PC-3 (cell line): ENCODE measurements at regions not wholly inside any gene's neighbourhood (a gene's known extent, or its start where the extent isn't known, plus 50 kb on each side); places are given as distances from the start of the nearest gene placed in this dataset.

ENCODE experiments used
- ATAC-seq: fragments of 200-7000 bp; cut with Tn5 transposase; 2 replicates; pipeline ENCODE4 v1.9.1; 2020; ENCODE audit warnings: mild to moderate bottlenecking, moderate library complexity
- BruUV-seq: library from RNA; stranded (reverse); fragments of 400-500 nt; replicated peaks from 2 replicates; lab custom pipeline; 2021; lab: Mats Ljungman, UMichigan
- CTCF ChIA-PET: fragments of 300-600 bp; sonication (Branson Sonifier 250); formaldehyde crosslinking; loops from one replicate; lab custom pipeline; 2022; ENCODE audit warnings: antibody characterized with exemption; lab: Charles Lee
- POLR2A ChIA-PET: fragments of 300-600 bp; sonication (Branson Sonifier 250); formaldehyde crosslinking; loops from one replicate; lab custom pipeline; 2022; ENCODE audit warnings: antibody characterized with exemption; ENCODE audit not compliant: unreplicated experiment; lab: Charles Lee
- DNase-seq: peaks from one replicate; pipeline ENCODE4 v3.0.0-alpha.2; 2015
- H2AFZ ChIP-seq: fragments of 300-600 bp; sonication (generic); 2 replicates; pipeline ENCODE4 v1.6.0; 2016; ENCODE audit warnings: antibody characterized with exemption, low read length
- H3F3A ChIP-seq: fragments of 300-600 bp; sonication (generic); one replicate; pipeline ENCODE4 v1.6.0; 2017; ENCODE audit warnings: antibody characterized with exemption, low read length, control low read depth, mild to moderate bottlenecking; ENCODE audit not compliant: unreplicated experiment
- H3K27ac ChIP-seq: fragments of 300-600 bp; sonication (generic); 2 replicates; pipeline ENCODE4 v1.5.1; 2016; ENCODE audit warnings: mild to moderate bottlenecking, low read length
- H3K27me3 ChIP-seq: fragments of 300-600 bp; sonication (generic); 2 replicates; pipeline ENCODE4 v1.6.1; 2016; ENCODE audit warnings: low read length, mixed read lengths
- H3K36me3 ChIP-seq: fragments of 300-600 bp; sonication (generic); 2 replicates; pipeline ENCODE4 v1.6.1; 2016; ENCODE audit warnings: low read depth, mixed run types, low read length, mixed read lengths
- H3K4me1 ChIP-seq: fragments of 300-600 bp; sonication (generic); 2 replicates; pipeline ENCODE4 v1.5.1; 2016; ENCODE audit warnings: low read length; ENCODE audit not compliant: insufficient read depth
- H3K4me2 ChIP-seq: fragments of 300-600 bp; sonication (generic); 2 replicates; pipeline ENCODE4 v1.6.0; 2016; ENCODE audit warnings: low read length
- H3K4me3 ChIP-seq: fragments of 300-600 bp; sonication (generic); 2 replicates; pipeline ENCODE4 v1.5.1; 2016; ENCODE audit warnings: mild to moderate bottlenecking, low read length, mixed read lengths
- H3K79me2 ChIP-seq: fragments of 300-600 bp; sonication (generic); 2 replicates; pipeline ENCODE4 v1.6.1; 2017; ENCODE audit warnings: low read length, mixed read lengths
- H3K9ac ChIP-seq: fragments of 300-600 bp; sonication (generic); 2 replicates; pipeline ENCODE4 v1.6.0; 2016; ENCODE audit warnings: mild to moderate bottlenecking, low read length
- H3K9me2 ChIP-seq: fragments of 300-600 bp; sonication (generic); replicated peaks from 2 replicates; pipeline ENCODE4 v1.6.1; 2016; ENCODE audit warnings: mixed run types, low read length, mixed read lengths
- H3K9me3 ChIP-seq: fragments of 300-600 bp; sonication (generic); 2 replicates; pipeline ENCODE4 v1.6.1; 2016; ENCODE audit warnings: low read length, mixed read lengths
- H4K20me1 ChIP-seq: fragments of 300-600 bp; sonication (generic); 2 replicates; pipeline ENCODE4 v1.6.1; 2016; ENCODE audit warnings: low read length, mixed read lengths
- CTCF ChIP-seq: fragments of 300-600 bp; sonication (generic); conservative IDR thresholded peaks from 2 replicates; pipeline ENCODE4 v1.5.1; 2017; ENCODE audit warnings: antibody characterized with exemption, low read depth, mild to moderate bottlenecking, low read length
- EZH2 ChIP-seq: fragments of 300-600 bp; sonication (generic); IDR thresholded peaks from one replicate; pipeline ENCODE4 v1.6.1; 2017; ENCODE audit warnings: antibody characterized with exemption, mild to moderate bottlenecking, low read length; ENCODE audit not compliant: unreplicated experiment
- EZH2phosphoT487 ChIP-seq: fragments of 300-600 bp; sonication (generic); IDR thresholded peaks from 2 replicates; pipeline ENCODE4 v1.6.1; 2018; ENCODE audit warnings: mild to moderate bottlenecking, antibody characterized with exemption, low read length, borderline replicate concordance
- intact Hi-C: fragments of 100-400 bp; cut with micrococcal nuclease; formaldehyde crosslinking; loops from 2 replicates; pipeline ENCODE4 v1.9.0; 2023

- Histone ChIP-seq H3F3A (no peaks in the 10 kb centered on the region), H3K4me2 (no peak overlapping the region), H3K79me2 (no peaks in the 10 kb centered on the region), H3K4me1 (no peaks in the 10 kb centered on the region), H3K9me2 (no peaks in the 10 kb centered on the region), H3K4me3 (no peak overlapping the region), H2AFZ (no peak overlapping the region), H3K9me3 (no peaks in the 10 kb centered on the region), H3K36me3 (no peaks in the 10 kb centered on the region), H3K27ac (no peak overlapping the region), H4K20me1 (no peaks in the 10 kb centered on the region), H3K9ac (no peak overlapping the region), H3K27me3 (peaks cover 42% of the 10 kb centered on the region)
- no peak for DNase-seq
- no peak for ATAC-seq
- intact Hi-C loops = no loop called here
- POLR2A ChIA-PET = no interaction called here
- CTCF ChIA-PET = no interaction called here
- TF ChIP-seq EZH2phosphoT487 (no peak), CTCF (no peak), EZH2 (no peak)
- no TSS peak for BruUV-seq
Observed at GRCh38 chr6:166861304-166861703, 95.0 kb downstream of the RNASET2 start.

- no peaks in the 10 kb centered on the region for H3K79me2 ChIP-seq
- H3K9me3 ChIP-seq = no peaks in the 10 kb centered on the region
- no peak for DNase-seq
- no peaks in the 10 kb centered on the region for H3F3A ChIP-seq
- no peak overlapping the region for H2AFZ ChIP-seq
- intact Hi-C loops = no loop called here
- no peak for ATAC-seq
- peaks cover 42% of the 10 kb centered on the region for H3K27me3 ChIP-seq
- ChIA-PET CTCF (no interaction called here), POLR2A (no interaction called here)
- TF ChIP-seq EZH2phosphoT487 (no peak), CTCF (no peak), EZH2 (no peak)
- H3K4me3 ChIP-seq = no peak overlapping the region
- no peak overlapping the region for H3K27ac ChIP-seq
- no peaks in the 10 kb centered on the region for H4K20me1 ChIP-seq
- H3K36me3 ChIP-seq = no peaks in the 10 kb centered on the region
- H3K9ac ChIP-seq = no peak overlapping the region
- H3K4me2 ChIP-seq = no peak overlapping the region
- no peaks in the 10 kb centered on the region for H3K9me2 ChIP-seq
- no peaks in the 10 kb centered on the region for H3K4me1 ChIP-seq
- no TSS peak for BruUV-seq
Observed at GRCh38 chr6:166860392-166860791, 96.0 kb downstream of the RNASET2 start.

GRCh38 chr6:166855416-166855815 is 100.9 kb downstream of the RNASET2 start:
- Histone ChIP-seq H3K9ac (no peak overlapping the region), H3K27ac (no peak overlapping the region), H3K27me3 (peaks cover 14% of the 10 kb centered on the region), H3K79me2 (no peaks in the 10 kb centered on the region), H3K36me3 (no peaks in the 10 kb centered on the region), H3K9me3 (no peaks in the 10 kb centered on the region), H3K4me3 (no peak overlapping the region), H3F3A (no peaks in the 10 kb centered on the region), H3K9me2 (no peaks in the 10 kb centered on the region), H4K20me1 (no peaks in the 10 kb centered on the region), H2AFZ (no peak overlapping the region), H3K4me2 (no peak overlapping the region), H3K4me1 (no peaks in the 10 kb centered on the region)
- ChIA-PET POLR2A (interaction anchor here (0.9 kb wide), 1 partner anchor 26 kb away, joined by 3 read pairs; no protein-coding TSS in a partner anchor), CTCF (no interaction called here)
- DNase-seq (no peak), ATAC-seq (no peak)
- intact Hi-C loops = no loop called here
- no TSS peak for BruUV-seq
- TF ChIP-seq CTCF (no peak), EZH2phosphoT487 (no peak), EZH2 (no peak)
